OCI-LY1 (cell line): ENCODE measurements at regions not wholly inside any gene's neighbourhood (a gene's known extent, or its start where the extent isn't known, plus 50 kb on each side); places are given as distances from the start of the nearest gene placed in this dataset.

Experiments
- CTCF ChIP-seq: fragments of 200-600 bp; sonication (generic), shearing (Covaris generic); IDR thresholded peaks from 2 replicates; pipeline ENCODE4 v1.5.1; 2017; ENCODE audit warnings: mild to moderate bottlenecking, antibody characterized with exemption, low read length, moderate library complexity, mixed read lengths
- EZH2 ChIP-seq: fragments of 200-600 bp; sonication (generic), shearing (Covaris generic); IDR thresholded peaks from 2 replicates; pipeline ENCODE4 v1.8.0; 2017; ENCODE audit warnings: borderline replicate concordance, mixed run types, mild to moderate bottlenecking, antibody characterized with exemption, low read length, moderate library complexity, mixed read lengths

- no peak for TF ChIP-seq CTCF
- TF ChIP-seq EZH2: no peak
Observed at GRCh38 chr2:147500229-147500628, 344.6 kb upstream of the ACVR2A start.
